DND-41 (cell line): ENCODE measurements at regions not wholly inside any gene's neighbourhood (a gene's known extent, or its start where the extent isn't known, plus 50 kb on each side); places are given as distances from the start of the nearest gene placed in this dataset.

Source experiments
- ATAC-seq: fragments of 200-7000 bp; cut with Tn5 transposase; 3 replicates; pipeline ENCODE4 v1.9.1; 2021; ENCODE audit warnings: low read depth; ENCODE audit not compliant: insufficient read depth
- DNase-seq: peaks from one replicate; pipeline ENCODE4 v3.0.0-alpha.2; 2020
- H2AFZ ChIP-seq: 2 replicates; pipeline ENCODE4 v1.6.0; 2012; ENCODE audit warnings: low read depth, low read length
- H3K27ac ChIP-seq: 2 replicates; pipeline ENCODE4 v1.5.1; 2012; ENCODE audit warnings: low read length, inconsistent platforms
- H3K27me3 ChIP-seq: fragments of 200-600 bp; sonication (generic); 2 replicates; pipeline ENCODE4 v1.6.0; 2012; ENCODE audit warnings: low read length, mild to moderate bottlenecking, inconsistent platforms; ENCODE audit not compliant: insufficient read depth, poor library complexity
- H3K36me3 ChIP-seq: 2 replicates; pipeline ENCODE4 v1.5.1; 2012; ENCODE audit warnings: low read length, inconsistent platforms; ENCODE audit not compliant: insufficient read depth
- H3K4me1 ChIP-seq: 2 replicates; pipeline ENCODE4 v1.5.1; 2012; ENCODE audit warnings: mild to moderate bottlenecking, low read length; ENCODE audit not compliant: insufficient read depth
- H3K4me2 ChIP-seq: 2 replicates; pipeline ENCODE4 v1.6.0; 2012; ENCODE audit warnings: mild to moderate bottlenecking, moderate library complexity, low read length, inconsistent platforms; ENCODE audit not compliant: insufficient read depth
- H3K4me3 ChIP-seq, 2 experiments: fragments of 200-600 bp in 1 of 2; shearing (Covaris generic) in 1 of 2; 2 replicates each; pipeline ENCODE4 v1.5.1; 2012 to 2016; ENCODE audit warnings: inconsistent platforms in 2 of 2, low read length in 2 of 2, mild to moderate bottlenecking in 2 of 2, low read depth in 1 of 2, moderate library complexity in 1 of 2
- H3K79me2 ChIP-seq: 2 replicates; pipeline ENCODE4 v1.6.0; 2012; ENCODE audit warnings: low read length, inconsistent platforms; ENCODE audit not compliant: insufficient read depth
- H3K9ac ChIP-seq: 2 replicates; pipeline ENCODE4 v1.6.0; 2012; ENCODE audit warnings: low read depth, mild to moderate bottlenecking, inconsistent platforms, low read length, moderate library complexity
- H3K9me3 ChIP-seq: 2 replicates; pipeline ENCODE4 v1.5.1; 2012; ENCODE audit warnings: low read length, moderate library complexity, mild to moderate bottlenecking, inconsistent platforms; ENCODE audit not compliant: insufficient read depth, severe bottlenecking
- H4K20me1 ChIP-seq: 2 replicates; pipeline ENCODE4 v1.6.0; 2012; ENCODE audit warnings: low read length; ENCODE audit not compliant: insufficient read depth
- EZH2 ChIP-seq: IDR thresholded peaks from 3 replicates; pipeline ENCODE4 v1.6.1; 2012; ENCODE audit warnings: borderline replicate concordance, low read depth, mild to moderate bottlenecking, moderate library complexity, low read length, inconsistent platforms; ENCODE audit not compliant: severe bottlenecking
- TF ChIP-seq, protein P1 (sequence below): IDR thresholded peaks from 2 replicates; pipeline ENCODE4 v1.5.1; 2012; ENCODE audit warnings: borderline replicate concordance, low read length, moderate library complexity, mild to moderate bottlenecking; ENCODE audit not compliant: poor library complexity, severe bottlenecking; ENCODE audit errors: extremely low read depth

DNA sequence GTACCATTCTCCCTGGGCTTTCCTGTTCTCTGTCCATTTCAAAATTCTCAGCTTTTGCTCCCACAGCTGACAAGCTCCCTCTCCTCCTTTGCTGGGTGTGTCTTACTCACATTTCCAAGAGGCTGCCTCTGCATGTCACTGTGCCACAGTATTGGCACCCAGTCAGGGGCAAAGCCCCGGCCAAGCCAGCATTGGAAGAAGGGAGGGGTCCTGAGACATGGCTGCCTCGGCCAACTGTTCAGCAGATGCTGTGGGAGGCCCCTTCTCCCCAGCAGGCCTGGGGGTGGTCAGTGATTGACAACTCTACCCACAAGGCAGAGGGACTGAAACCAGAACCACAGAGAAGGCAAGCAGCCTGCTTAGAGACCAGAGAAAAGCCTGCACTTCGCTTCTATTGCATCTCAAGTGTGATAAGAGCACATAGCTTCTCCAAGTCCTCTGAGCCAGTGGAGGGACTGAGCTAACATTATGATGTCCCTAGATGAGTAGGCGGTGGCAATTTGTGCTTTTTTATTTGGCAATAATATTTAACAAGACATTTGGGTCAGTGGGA lies 294.1 kb downstream of the SIPA1L2 start:
- no peak for ATAC-seq
- Histone ChIP-seq H3K4me3 (no peak overlapping the region), H2AFZ (no peak overlapping the region), H3K9me3 (peaks cover 2% of the 10 kb centered on the region), H3K79me2 (no peaks in the 10 kb centered on the region), H3K27me3 (peaks cover 6% of the 10 kb centered on the region), H3K27ac (no peak overlapping the region), H3K9ac (no peak overlapping the region), H4K20me1 (no peaks in the 10 kb centered on the region), H3K4me1 (no peaks in the 10 kb centered on the region), H3K4me2 (no peak overlapping the region), H3K36me3 (no peaks in the 10 kb centered on the region)
- no peak for DNase-seq
- TF ChIP-seq EZH2 = no peak
- TF ChIP-seq, protein P1, sequence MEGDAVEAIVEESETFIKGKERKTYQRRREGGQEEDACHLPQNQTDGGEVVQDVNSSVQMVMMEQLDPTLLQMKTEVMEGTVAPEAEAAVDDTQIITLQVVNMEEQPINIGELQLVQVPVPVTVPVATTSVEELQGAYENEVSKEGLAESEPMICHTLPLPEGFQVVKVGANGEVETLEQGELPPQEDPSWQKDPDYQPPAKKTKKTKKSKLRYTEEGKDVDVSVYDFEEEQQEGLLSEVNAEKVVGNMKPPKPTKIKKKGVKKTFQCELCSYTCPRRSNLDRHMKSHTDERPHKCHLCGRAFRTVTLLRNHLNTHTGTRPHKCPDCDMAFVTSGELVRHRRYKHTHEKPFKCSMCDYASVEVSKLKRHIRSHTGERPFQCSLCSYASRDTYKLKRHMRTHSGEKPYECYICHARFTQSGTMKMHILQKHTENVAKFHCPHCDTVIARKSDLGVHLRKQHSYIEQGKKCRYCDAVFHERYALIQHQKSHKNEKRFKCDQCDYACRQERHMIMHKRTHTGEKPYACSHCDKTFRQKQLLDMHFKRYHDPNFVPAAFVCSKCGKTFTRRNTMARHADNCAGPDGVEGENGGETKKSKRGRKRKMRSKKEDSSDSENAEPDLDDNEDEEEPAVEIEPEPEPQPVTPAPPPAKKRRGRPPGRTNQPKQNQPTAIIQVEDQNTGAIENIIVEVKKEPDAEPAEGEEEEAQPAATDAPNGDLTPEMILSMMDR = no peak

GRCh38 chr1:232335261-232335660 lies 294.7 kb downstream of the SIPA1L2 start:
- Histone ChIP-seq H3K27ac (no peak overlapping the region), H3K9ac (no peak overlapping the region), H3K4me1 (no peaks in the 10 kb centered on the region), H3K4me3 (no peak overlapping the region), H3K27me3 (peaks cover 6% of the 10 kb centered on the region), H4K20me1 (no peaks in the 10 kb centered on the region), H3K4me2 (no peak overlapping the region), H3K9me3 (peaks cover 4% of the 10 kb centered on the region), H3K36me3 (no peaks in the 10 kb centered on the region), H3K79me2 (no peaks in the 10 kb centered on the region), H2AFZ (no peak overlapping the region)
- DNase-seq = peak; percentile 30
- no peak for TF ChIP-seq EZH2
- TF ChIP-seq, protein P1 = no peak
- peak; percentile 83 for ATAC-seq

GRCh38 chr1:232334811-232335210 lies 295.1 kb downstream of the SIPA1L2 start:
- DNase-seq (no peak), ATAC-seq (no peak)
- Histone ChIP-seq H3K27ac (no peak overlapping the region), H3K9me3 (peaks cover 6% of the 10 kb centered on the region), H2AFZ (no peak overlapping the region), H4K20me1 (no peaks in the 10 kb centered on the region), H3K4me3 (no peak overlapping the region), H3K36me3 (no peaks in the 10 kb centered on the region), H3K4me1 (no peaks in the 10 kb centered on the region), H3K79me2 (no peaks in the 10 kb centered on the region), H3K27me3 (peaks cover 6% of the 10 kb centered on the region), H3K9ac (no peak overlapping the region), H3K4me2 (no peak overlapping the region)
- no peak for TF ChIP-seq EZH2
- TF ChIP-seq, protein P1 = no peak

DNA sequence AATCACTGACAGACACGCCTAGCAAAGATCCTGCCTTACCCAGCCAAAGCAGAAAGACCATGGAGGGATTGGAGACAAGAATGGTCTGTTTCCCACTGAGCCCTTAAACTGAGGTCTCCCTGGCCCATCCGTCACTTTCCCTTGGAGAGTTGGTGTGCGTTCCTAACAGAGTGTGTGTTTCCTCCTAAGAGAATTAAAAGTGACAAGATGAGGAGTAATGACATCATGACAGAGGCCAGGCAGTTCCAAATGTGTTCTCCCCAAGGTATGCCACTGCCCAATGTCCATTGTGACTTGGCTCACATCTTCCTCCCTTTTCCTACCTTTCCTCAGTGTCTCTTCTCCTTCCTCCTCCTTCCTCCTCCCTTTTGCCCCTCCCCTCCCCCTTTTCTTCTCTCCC lies 295.7 kb downstream of the SIPA1L2 start:
- no peak for TF ChIP-seq EZH2
- TF ChIP-seq, protein P1 = no peak
- no peak for ATAC-seq
- no peaks in the 10 kb centered on the region for H3K79me2 ChIP-seq

More for the DNA sequence above, 295.7 kb downstream of the SIPA1L2 start:
- H3K27me3 ChIP-seq = peaks cover 6% of the 10 kb centered on the region
- no peak overlapping the region for H3K27ac ChIP-seq
- H3K4me1 ChIP-seq = no peaks in the 10 kb centered on the region
- no peak overlapping the region for H3K9ac ChIP-seq
- no peaks in the 10 kb centered on the region for H3K36me3 ChIP-seq
- no peak overlapping the region for H2AFZ ChIP-seq
- DNase-seq = no peak
- H4K20me1 ChIP-seq = no peaks in the 10 kb centered on the region
- H3K9me3 ChIP-seq = peaks cover 6% of the 10 kb centered on the region
- H3K4me3 ChIP-seq = no peak overlapping the region
- H3K4me2 ChIP-seq = no peak overlapping the region
